Mucosa of stomach (tissue), 1 donor: ENCODE measurements at regions not wholly inside any gene's neighbourhood (a gene's known extent, or its start where the extent isn't known, plus 50 kb on each side); places are given as distances from the start of the nearest gene placed in this dataset.
"Not testable (repeated sequence)": the region's sequence is repeated elsewhere in the genome, so short reads cannot be mapped to it uniquely, and the experiment has no call there.

Experiments
- H3K27me3 ChIP-seq: one replicate; pipeline ENCODE4 v1.7.0; 2013; ENCODE audit warnings: mild to moderate bottlenecking, low read length; ENCODE audit not compliant: control insufficient read depth, insufficient read depth
- H3K36me3 ChIP-seq: one replicate; pipeline ENCODE4 v1.7.0; 2013; ENCODE audit warnings: low read length; ENCODE audit not compliant: control insufficient read depth, insufficient read depth
- H3K4me1 ChIP-seq: one replicate; pipeline ENCODE4 v1.7.0; 2013; ENCODE audit warnings: mild to moderate bottlenecking, low read length; ENCODE audit not compliant: control insufficient read depth, insufficient read depth
- H3K4me3 ChIP-seq: one replicate; pipeline ENCODE4 v1.7.0; 2013; ENCODE audit warnings: low read length
- H3K9ac ChIP-seq: one replicate; pipeline ENCODE4 v1.7.0; 2013; ENCODE audit warnings: mild to moderate bottlenecking, low read length, moderate library complexity
- H3K9me3 ChIP-seq: one replicate; pipeline ENCODE4 v1.7.0; 2013; ENCODE audit warnings: mild to moderate bottlenecking, low read length, moderate library complexity; ENCODE audit not compliant: control insufficient read depth
- donor health status: Pancreatic carcinoma.

- no peak overlapping the region for H3K4me3 ChIP-seq
- H3K9me3 ChIP-seq: no peaks in the 10 kb centered on the region
- H3K4me1 ChIP-seq: no peaks in the 10 kb centered on the region
- H3K27me3 ChIP-seq: no peaks in the 10 kb centered on the region
- H3K9ac ChIP-seq: no peak overlapping the region
- no peaks in the 10 kb centered on the region for H3K36me3 ChIP-seq
Measured at GRCh38 chr15:46088486-46089445, 453.9 kb downstream of the SQOR start.

GRCh38 chr15:46089467-46089935 lies 454.7 kb downstream of the SQOR start:
- Histone ChIP-seq H3K4me3 (no peak overlapping the region), H3K4me1 (no peaks in the 10 kb centered on the region), H3K9me3 (no peaks in the 10 kb centered on the region), H3K9ac (no peak overlapping the region), H3K36me3 (no peaks in the 10 kb centered on the region), H3K27me3 (no peaks in the 10 kb centered on the region)

- Histone ChIP-seq H3K27me3 (no peaks in the 10 kb centered on the region), H3K9ac (no peak overlapping the region), H3K9me3 (no peaks in the 10 kb centered on the region), H3K4me1 (no peaks in the 10 kb centered on the region), H3K4me3 (no peak overlapping the region), H3K36me3 (no peaks in the 10 kb centered on the region)
Measured at GRCh38 chr15:46091860-46092450, 457.1 kb downstream of the SQOR start.

GRCh38 chr15:46098006-46098405 lies 463.2 kb downstream of the SQOR start:
- H3K4me1 ChIP-seq, H3K4me3 ChIP-seq, H3K9me3 ChIP-seq, H3K27me3 ChIP-seq, H3K36me3 ChIP-seq, H3K9ac ChIP-seq: not testable (repeated sequence)

- no peaks in the 10 kb centered on the region for H3K36me3 ChIP-seq
- H3K9me3 ChIP-seq: no peaks in the 10 kb centered on the region
- no peak overlapping the region for H3K4me3 ChIP-seq
- no peak overlapping the region for H3K9ac ChIP-seq
- H3K27me3 ChIP-seq: no peaks in the 10 kb centered on the region
- no peaks in the 10 kb centered on the region for H3K4me1 ChIP-seq
Measured at GRCh38 chr15:46110755-46111154, 475.9 kb downstream of the SQOR start.

- no peaks in the 10 kb centered on the region for H3K9me3 ChIP-seq
- H3K4me1 ChIP-seq: no peaks in the 10 kb centered on the region
- no peaks in the 10 kb centered on the region for H3K27me3 ChIP-seq
- H3K9ac ChIP-seq: no peak overlapping the region
- H3K4me3 ChIP-seq: no peak overlapping the region
- no peaks in the 10 kb centered on the region for H3K36me3 ChIP-seq
Measured at GRCh38 chr15:46111730-46112129, 476.9 kb downstream of the SQOR start.

- Histone ChIP-seq H3K4me3 (no peak overlapping the region), H3K9ac (no peak overlapping the region), H3K36me3 (no peaks in the 10 kb centered on the region), H3K4me1 (no peaks in the 10 kb centered on the region), H3K27me3 (no peaks in the 10 kb centered on the region), H3K9me3 (no peaks in the 10 kb centered on the region)
Measured at GRCh38 chr15:46117071-46117470, 482.2 kb downstream of the SQOR start.

- Histone ChIP-seq H3K4me3 (no peak overlapping the region), H3K27me3 (no peaks in the 10 kb centered on the region), H3K4me1 (no peaks in the 10 kb centered on the region), H3K36me3 (no peaks in the 10 kb centered on the region), H3K9ac (no peak overlapping the region), H3K9me3 (no peaks in the 10 kb centered on the region)
Measured at GRCh38 chr15:46120713-46121112, 485.9 kb downstream of the SQOR start.

- Histone ChIP-seq H3K9ac (no peak overlapping the region), H3K4me3 (no peak overlapping the region), H3K9me3 (no peaks in the 10 kb centered on the region), H3K27me3 (no peaks in the 10 kb centered on the region), H3K4me1 (no peaks in the 10 kb centered on the region), H3K36me3 (no peaks in the 10 kb centered on the region)
Measured at GRCh38 chr15:46121441-46121840, 486.6 kb downstream of the SQOR start.

GRCh38 chr15:46126581-46126980 lies 491.8 kb downstream of the SQOR start:
- Histone ChIP-seq H3K4me3 (no peak overlapping the region), H3K36me3 (no peaks in the 10 kb centered on the region), H3K9ac (no peak overlapping the region), H3K9me3 (no peaks in the 10 kb centered on the region), H3K4me1 (no peaks in the 10 kb centered on the region), H3K27me3 (no peaks in the 10 kb centered on the region)

GRCh38 chr15:46127361-46127874 lies 492.6 kb downstream of the SQOR start:
- H3K36me3 ChIP-seq: no peaks in the 10 kb centered on the region
- no peaks in the 10 kb centered on the region for H3K4me1 ChIP-seq
- H3K9ac ChIP-seq: no peak overlapping the region
- no peak overlapping the region for H3K4me3 ChIP-seq
- no peaks in the 10 kb centered on the region for H3K27me3 ChIP-seq
- H3K9me3 ChIP-seq: no peaks in the 10 kb centered on the region

GRCh38 chr15:46129145-46129544 lies 494.3 kb downstream of the SQOR start:
- H3K9ac ChIP-seq: no peak overlapping the region
- H3K27me3 ChIP-seq: no peaks in the 10 kb centered on the region
- no peak overlapping the region for H3K4me3 ChIP-seq
- no peaks in the 10 kb centered on the region for H3K36me3 ChIP-seq
- H3K9me3 ChIP-seq: no peaks in the 10 kb centered on the region
- H3K4me1 ChIP-seq: no peaks in the 10 kb centered on the region
